NB4 (cell line): ENCODE measurements at regions not wholly inside any gene's neighbourhood (a gene's known extent, or its start where the extent isn't known, plus 50 kb on each side); places are given as distances from the start of the nearest gene placed in this dataset.
"Not testable (repeated sequence)": the region's sequence is repeated elsewhere in the genome, so short reads cannot be mapped to it uniquely, and the experiment has no call there.

Experiments used
- POLR2A ChIP-seq: IDR thresholded peaks from 2 replicates; pipeline ENCODE4 v1.6.1; 2011; ENCODE audit warnings: mild to moderate bottlenecking; ENCODE audit not compliant: insufficient read length; ENCODE audit errors: extremely low read depth
- TF ChIP-seq, protein P1 (sequence below): IDR thresholded peaks from one replicate; pipeline ENCODE4 v1.5.1; 2012; ENCODE audit warnings: low read depth, low read length

- TF ChIP-seq, protein P1, sequence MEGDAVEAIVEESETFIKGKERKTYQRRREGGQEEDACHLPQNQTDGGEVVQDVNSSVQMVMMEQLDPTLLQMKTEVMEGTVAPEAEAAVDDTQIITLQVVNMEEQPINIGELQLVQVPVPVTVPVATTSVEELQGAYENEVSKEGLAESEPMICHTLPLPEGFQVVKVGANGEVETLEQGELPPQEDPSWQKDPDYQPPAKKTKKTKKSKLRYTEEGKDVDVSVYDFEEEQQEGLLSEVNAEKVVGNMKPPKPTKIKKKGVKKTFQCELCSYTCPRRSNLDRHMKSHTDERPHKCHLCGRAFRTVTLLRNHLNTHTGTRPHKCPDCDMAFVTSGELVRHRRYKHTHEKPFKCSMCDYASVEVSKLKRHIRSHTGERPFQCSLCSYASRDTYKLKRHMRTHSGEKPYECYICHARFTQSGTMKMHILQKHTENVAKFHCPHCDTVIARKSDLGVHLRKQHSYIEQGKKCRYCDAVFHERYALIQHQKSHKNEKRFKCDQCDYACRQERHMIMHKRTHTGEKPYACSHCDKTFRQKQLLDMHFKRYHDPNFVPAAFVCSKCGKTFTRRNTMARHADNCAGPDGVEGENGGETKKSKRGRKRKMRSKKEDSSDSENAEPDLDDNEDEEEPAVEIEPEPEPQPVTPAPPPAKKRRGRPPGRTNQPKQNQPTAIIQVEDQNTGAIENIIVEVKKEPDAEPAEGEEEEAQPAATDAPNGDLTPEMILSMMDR, result not testable (repeated sequence)
- not testable (repeated sequence) for TF ChIP-seq POLR2A
These were observed 297.4 kb downstream of the CACNA1B start for GRCh38 chr9:138174954-138175353.
